ENCODE measurements at regions not wholly inside any gene's neighbourhood (a gene's known extent, or its start where the extent isn't known, plus 50 kb on each side); places are given as distances from the start of the nearest gene placed in this dataset.
"Not testable (repeated sequence)": the region's sequence is repeated elsewhere in the genome, so short reads cannot be mapped to it uniquely, and the experiment has no call there.

- H3K9me3 Mint-ChIP-seq, result no peaks in the 10 kb centered on the region
- no peak overlapping the region for H3K4me3 Mint-ChIP-seq
- no peaks in the 10 kb centered on the region for H3K36me3 Mint-ChIP-seq
- TF ChIP-seq CTCF (IDR thresholded peaks at IDR 0.05; ENCODE audit: unreplicated experiment), result no peak
- no peak overlapping the region for H3K27ac Mint-ChIP-seq
- H3K27me3 Mint-ChIP-seq (ENCODE audit: low read depth), result peaks cover 45% of the 10 kb centered on the region
- H3K4me1 Mint-ChIP-seq, result no peaks in the 10 kb centered on the region
- DNase-seq (ENCODE audit: low spot score in 2 of 2, unreplicated experiment in 2 of 2), result no peak
Measured at GRCh38 chr17:33952425-33952824, 302.7 kb upstream of the CCL2 start.

GRCh38 chr17:33954597-33954996 is 300.5 kb upstream of the CCL2 start:
- no peak for TF ChIP-seq CTCF (IDR thresholded peaks at IDR 0.05; ENCODE audit: unreplicated experiment)
- no peak overlapping the region for H3K27ac Mint-ChIP-seq
- no peaks in the 10 kb centered on the region for H3K4me1 Mint-ChIP-seq
- no peak for DNase-seq (ENCODE audit: low spot score in 2 of 2, unreplicated experiment in 2 of 2)
- H3K4me3 Mint-ChIP-seq, result no peak overlapping the region
- H3K9me3 Mint-ChIP-seq, result peaks cover 7% of the 10 kb centered on the region
- H3K27me3 Mint-ChIP-seq (ENCODE audit: low read depth), result peaks cover 38% of the 10 kb centered on the region
- H3K36me3 Mint-ChIP-seq, result no peaks in the 10 kb centered on the region

DNA sequence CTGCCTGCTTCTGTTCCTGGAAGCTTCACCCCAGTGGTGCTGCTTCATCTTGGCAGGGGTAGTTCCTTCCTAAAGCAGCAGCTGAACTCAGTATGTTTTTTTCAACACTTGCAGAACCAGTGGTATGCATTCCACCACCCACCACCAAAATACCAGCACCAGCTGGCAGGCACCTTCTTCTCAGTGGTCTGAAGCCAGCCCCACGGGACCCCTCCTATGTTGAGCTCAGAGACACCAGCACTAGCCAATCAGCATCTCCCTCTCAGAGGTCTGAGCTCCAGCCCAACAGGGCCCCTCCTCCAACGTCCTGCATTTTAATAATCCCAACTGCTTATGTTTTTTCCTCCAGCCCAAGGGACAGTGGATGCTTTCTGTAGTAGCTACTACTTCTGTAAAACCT is 299.6 kb upstream of the CCL2 start:
- no peaks in the 10 kb centered on the region for H3K36me3 Mint-ChIP-seq
- H3K9me3 Mint-ChIP-seq, result peaks cover 11% of the 10 kb centered on the region
- no peaks in the 10 kb centered on the region for H3K4me1 Mint-ChIP-seq
- no peak overlapping the region for H3K27ac Mint-ChIP-seq
- H3K27me3 Mint-ChIP-seq (ENCODE audit: low read depth), result peaks cover 38% of the 10 kb centered on the region
- no peak for TF ChIP-seq CTCF (IDR thresholded peaks at IDR 0.05; ENCODE audit: unreplicated experiment)
- H3K4me3 Mint-ChIP-seq, result no peak overlapping the region
- DNase-seq (ENCODE audit: low spot score in 2 of 2, unreplicated experiment in 2 of 2), result no peak

- H3K4me1 Mint-ChIP-seq; H3K36me3 Mint-ChIP-seq; DNase-seq (ENCODE audit: low spot score in 2 of 2, unreplicated experiment in 2 of 2); H3K4me3 Mint-ChIP-seq; H3K27ac Mint-ChIP-seq: not testable (repeated sequence)
- peaks cover 11% of the 10 kb centered on the region for H3K9me3 Mint-ChIP-seq
- peaks cover 54% of the 10 kb centered on the region for H3K27me3 Mint-ChIP-seq (ENCODE audit: low read depth)
Measured at GRCh38 chr17:33959098-33959497, 296.0 kb upstream of the CCL2 start.

DNA sequence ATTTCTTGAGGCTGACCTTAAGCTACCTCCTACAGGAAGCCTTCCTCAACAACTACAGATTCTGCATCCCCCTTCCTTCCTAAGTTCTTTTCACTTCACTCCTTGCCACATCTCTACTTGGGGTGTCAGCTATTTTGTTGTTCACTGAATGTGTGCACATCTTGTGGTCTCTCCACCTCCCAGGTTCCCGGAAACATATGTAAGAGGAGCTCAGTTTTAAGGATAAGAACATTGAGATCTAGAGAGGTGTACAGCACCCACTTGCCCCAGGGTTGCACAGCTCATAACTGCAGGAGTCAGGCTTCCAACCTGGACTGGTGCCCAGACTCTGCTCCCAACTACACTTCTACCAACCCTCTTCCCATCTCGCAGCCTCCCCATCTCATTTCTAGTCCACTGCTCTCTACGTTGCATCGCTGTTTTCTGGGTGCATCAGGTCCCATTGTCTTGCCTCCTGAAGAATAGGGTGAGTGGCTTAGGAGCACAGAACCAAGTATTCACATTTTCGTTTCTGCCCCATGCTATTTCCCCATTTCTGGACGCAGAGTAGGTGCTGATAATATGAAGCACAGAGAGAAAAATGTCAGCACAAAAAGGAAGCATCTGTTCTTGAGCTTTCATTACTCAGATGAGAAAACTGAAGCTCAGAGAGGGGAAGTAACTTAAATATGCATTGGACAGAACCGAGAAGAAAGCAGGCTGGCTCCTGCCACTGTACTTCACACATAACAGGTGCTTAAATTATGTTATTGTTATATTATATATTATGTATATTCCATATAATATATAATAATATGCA is 292.0 kb upstream of the CCL2 start:
- H3K4me3 Mint-ChIP-seq, result no peak overlapping the region
- H3K36me3 Mint-ChIP-seq, result no peaks in the 10 kb centered on the region
- peaks cover 11% of the 10 kb centered on the region for H3K9me3 Mint-ChIP-seq
- DNase-seq (ENCODE audit: low spot score in 2 of 2, unreplicated experiment in 2 of 2), result no peak
- peaks cover 34% of the 10 kb centered on the region for H3K27me3 Mint-ChIP-seq (ENCODE audit: low read depth)
- no peaks in the 10 kb centered on the region for H3K4me1 Mint-ChIP-seq
- TF ChIP-seq CTCF (IDR thresholded peaks at IDR 0.05; ENCODE audit: unreplicated experiment), result no peak
- H3K27ac Mint-ChIP-seq, result no peak overlapping the region

- Mint-ChIP-seq H3K27me3 (ENCODE audit: low read depth) (peaks cover 34% of the 10 kb centered on the region), H3K4me1 (no peaks in the 10 kb centered on the region), H3K27ac (no peak overlapping the region), H3K9me3 (peaks cover 4% of the 10 kb centered on the region), H3K4me3 (no peak overlapping the region), H3K36me3 (no peaks in the 10 kb centered on the region)
- no peak for TF ChIP-seq CTCF (IDR thresholded peaks at IDR 0.05; ENCODE audit: unreplicated experiment)
- no peak for DNase-seq (ENCODE audit: low spot score in 2 of 2, unreplicated experiment in 2 of 2)
Measured at GRCh38 chr17:33964344-33964979, 290.6 kb upstream of the CCL2 start.

All from mesothelial cell of epicardium (in vitro differentiated cells).